Hematopoietic multipotent progenitor cell (in vitro differentiated cells): ENCODE measurements at regions not wholly inside any gene's neighbourhood (a gene's known extent, or its start where the extent isn't known, plus 50 kb on each side); places are given as distances from the start of the nearest gene placed in this dataset.

ENCODE experiments used
- DNase-seq, 3 donors: peaks; one replicate each; pipeline ENCODE4 v3.0.0-alpha.2; 2011 to 2015; ENCODE audit warnings: low read depth in 2 of 3, low spot score in 2 of 3

GRCh38 chr4:79088946-79089691 is 149.9 kb upstream of the PAQR3 start:
- DNase-seq = no peak

GRCh38 chr4:79087071-79087470 is 147.8 kb upstream of the PAQR3 start:
- no peak for DNase-seq

GRCh38 chr4:79083406-79084010 is 144.3 kb upstream of the PAQR3 start:
- no peak for DNase-seq

GRCh38 chr4:79082997-79083396 is 143.8 kb upstream of the PAQR3 start:
- no peak for DNase-seq

GRCh38 chr4:79081973-79082372 is 142.7 kb upstream of the PAQR3 start:
- DNase-seq = no peak

- DNase-seq = no peak
These were observed 139.1 kb upstream of the PAQR3 start for GRCh38 chr4:79078339-79078738.

- DNase-seq = no peak
These were observed 134.8 kb upstream of the PAQR3 start for GRCh38 chr4:79074040-79074439.

- DNase-seq = no peak
These were observed 134.2 kb upstream of the PAQR3 start for GRCh38 chr4:79073471-79073870.

- DNase-seq = no peak
These were observed 126.0 kb upstream of the PAQR3 start for GRCh38 chr4:79065262-79065661.

- no peak for DNase-seq
These were observed 125.6 kb upstream of the PAQR3 start for GRCh38 chr4:79064806-79065205.

- DNase-seq = no peak
These were observed 120.6 kb upstream of the PAQR3 start for GRCh38 chr4:79059631-79060399.

GRCh38 chr4:79057772-79058171 is 118.5 kb upstream of the PAQR3 start:
- no peak for DNase-seq

- no peak for DNase-seq
These were observed 114.5 kb upstream of the PAQR3 start for GRCh38 chr4:79053754-79054153.

- no peak for DNase-seq
These were observed 111.3 kb upstream of the PAQR3 start for GRCh38 chr4:79050541-79050880.

- no peak for DNase-seq
These were observed 110.8 kb upstream of the PAQR3 start for GRCh38 chr4:79049840-79050540.

- no peak for DNase-seq
These were observed 109.6 kb upstream of the PAQR3 start for GRCh38 chr4:79048878-79049277.

- no peak for DNase-seq
These were observed 108.1 kb upstream of the PAQR3 start for GRCh38 chr4:79047316-79047715.

- no peak for DNase-seq
These were observed 106.9 kb upstream of the PAQR3 start for GRCh38 chr4:79046016-79046592.

GRCh38 chr4:79044141-79044659 is 105.0 kb upstream of the PAQR3 start:
- no peak for DNase-seq

- no peak for DNase-seq
These were observed 103.9 kb upstream of the PAQR3 start for GRCh38 chr4:79043138-79043537.
